ENCODE measurements at regions not wholly inside any gene's neighbourhood (a gene's known extent, or its start where the extent isn't known, plus 50 kb on each side); places are given as distances from the start of the nearest gene placed in this dataset.

DNA sequence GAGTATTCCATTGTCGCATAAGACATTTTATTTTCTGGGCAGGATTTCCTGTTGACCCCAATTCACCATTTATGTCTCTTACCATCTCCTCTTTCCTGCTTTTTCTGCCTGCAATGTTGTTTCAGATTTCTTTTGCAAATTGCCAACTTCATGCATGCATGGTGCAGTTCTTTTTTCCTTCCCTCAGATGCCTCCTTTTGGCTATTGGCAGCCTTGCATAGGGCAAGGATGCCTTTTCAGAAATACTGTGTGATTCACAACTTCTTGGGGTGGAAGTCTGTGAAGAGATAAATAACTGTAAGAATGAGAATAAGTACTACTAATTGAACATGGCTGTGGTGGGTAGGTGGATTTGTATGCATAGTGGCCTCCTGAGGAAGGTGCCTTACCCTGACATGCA is 116.7 kb downstream of the SOX4 start:
- DNase-seq (ENCODE audit: extremely low read depth, insufficient read length): no peak
- Histone ChIP-seq H3K4me3 (replicated peaks; ENCODE audit: low read depth, low read length) (no peak overlapping the region), H3K27me3 (replicated peaks; ENCODE audit: control insufficient read depth, insufficient read depth, low read length) (no peaks in the 10 kb centered on the region), H3K36me3 (ENCODE audit: control insufficient read depth, insufficient read depth, low read length) (no peaks in the 10 kb centered on the region)
- TF ChIP-seq, protein P1, sequence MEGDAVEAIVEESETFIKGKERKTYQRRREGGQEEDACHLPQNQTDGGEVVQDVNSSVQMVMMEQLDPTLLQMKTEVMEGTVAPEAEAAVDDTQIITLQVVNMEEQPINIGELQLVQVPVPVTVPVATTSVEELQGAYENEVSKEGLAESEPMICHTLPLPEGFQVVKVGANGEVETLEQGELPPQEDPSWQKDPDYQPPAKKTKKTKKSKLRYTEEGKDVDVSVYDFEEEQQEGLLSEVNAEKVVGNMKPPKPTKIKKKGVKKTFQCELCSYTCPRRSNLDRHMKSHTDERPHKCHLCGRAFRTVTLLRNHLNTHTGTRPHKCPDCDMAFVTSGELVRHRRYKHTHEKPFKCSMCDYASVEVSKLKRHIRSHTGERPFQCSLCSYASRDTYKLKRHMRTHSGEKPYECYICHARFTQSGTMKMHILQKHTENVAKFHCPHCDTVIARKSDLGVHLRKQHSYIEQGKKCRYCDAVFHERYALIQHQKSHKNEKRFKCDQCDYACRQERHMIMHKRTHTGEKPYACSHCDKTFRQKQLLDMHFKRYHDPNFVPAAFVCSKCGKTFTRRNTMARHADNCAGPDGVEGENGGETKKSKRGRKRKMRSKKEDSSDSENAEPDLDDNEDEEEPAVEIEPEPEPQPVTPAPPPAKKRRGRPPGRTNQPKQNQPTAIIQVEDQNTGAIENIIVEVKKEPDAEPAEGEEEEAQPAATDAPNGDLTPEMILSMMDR (IDR thresholded peaks at IDR 0.05; ENCODE audit: insufficient read depth, low read length, poor library complexity, severe bottlenecking): no peak

DNA sequence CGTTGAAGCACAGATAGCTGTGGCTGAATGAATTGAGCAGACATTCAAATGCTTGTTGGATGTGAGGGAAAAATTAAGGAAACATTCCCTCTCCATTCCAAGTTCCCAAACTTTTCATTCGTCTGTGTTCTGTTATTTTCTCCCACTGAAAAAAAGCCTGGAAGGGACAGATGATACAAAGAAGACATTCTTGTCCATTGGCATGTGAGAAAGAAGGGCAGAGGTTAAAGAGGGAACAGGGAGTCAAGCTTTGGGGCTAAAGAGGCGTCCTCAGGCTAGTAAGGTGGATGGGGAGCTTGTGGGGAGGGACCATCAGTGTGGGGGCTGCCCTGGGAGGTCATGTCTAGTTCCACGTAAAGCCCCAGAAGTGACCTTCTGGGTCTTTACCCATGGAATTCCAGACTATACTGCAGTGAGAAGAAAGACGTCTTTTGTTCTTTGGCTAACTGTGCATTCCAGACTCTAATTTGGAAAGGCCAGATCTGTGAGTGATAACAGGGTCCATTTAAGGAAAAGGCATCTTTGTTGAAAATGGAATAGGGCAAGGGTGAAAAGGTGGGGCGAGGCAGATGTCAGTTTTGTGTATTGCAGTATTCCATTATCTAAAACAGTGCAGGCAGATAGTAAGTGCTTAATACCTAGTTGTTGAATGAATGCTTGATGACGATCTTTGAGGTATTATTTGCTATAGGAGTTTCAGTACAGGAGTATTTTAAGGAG is 117.5 kb downstream of the SOX4 start:
- TF ChIP-seq, protein P1 (IDR thresholded peaks at IDR 0.05; ENCODE audit: insufficient read depth, low read length, poor library complexity, severe bottlenecking): no peak
- H3K36me3 ChIP-seq (ENCODE audit: control insufficient read depth, insufficient read depth, low read length): no peaks in the 10 kb centered on the region

DNA sequence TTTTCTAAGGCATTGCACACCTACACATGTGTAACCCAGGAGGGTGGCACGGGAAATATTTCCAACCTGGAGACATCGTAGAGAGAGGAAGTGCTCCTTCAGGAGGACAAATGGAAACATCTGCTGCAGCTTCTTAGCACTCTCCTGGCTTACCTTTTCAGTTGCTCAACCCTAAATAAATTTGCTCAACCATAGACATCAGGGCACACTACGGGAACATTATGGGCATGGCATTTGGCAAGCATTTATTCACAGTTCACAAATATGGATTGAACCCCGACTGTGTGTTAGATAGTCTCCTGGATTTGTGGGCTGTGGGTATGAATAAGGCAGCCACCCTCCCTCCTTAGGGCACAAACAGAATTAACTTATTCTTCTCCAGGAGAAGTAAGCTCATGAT is 118.7 kb downstream of the SOX4 start:
- TF ChIP-seq, protein P1 (IDR thresholded peaks at IDR 0.05; ENCODE audit: insufficient read depth, low read length, poor library complexity, severe bottlenecking): no peak
- no peaks in the 10 kb centered on the region for H3K36me3 ChIP-seq (ENCODE audit: control insufficient read depth, insufficient read depth, low read length)
- no peak for DNase-seq (ENCODE audit: extremely low read depth, insufficient read length)
- no peaks in the 10 kb centered on the region for H3K27me3 ChIP-seq (replicated peaks; ENCODE audit: control insufficient read depth, insufficient read depth, low read length)
- no peak overlapping the region for H3K4me3 ChIP-seq (replicated peaks; ENCODE audit: low read depth, low read length)

More for the DNA sequence above, 117.5 kb downstream of the SOX4 start:
- no peak for DNase-seq (ENCODE audit: extremely low read depth, insufficient read length)
- no peaks in the 10 kb centered on the region for H3K27me3 ChIP-seq (replicated peaks; ENCODE audit: control insufficient read depth, insufficient read depth, low read length)
- H3K4me3 ChIP-seq (replicated peaks; ENCODE audit: low read depth, low read length): no peak overlapping the region

DNA sequence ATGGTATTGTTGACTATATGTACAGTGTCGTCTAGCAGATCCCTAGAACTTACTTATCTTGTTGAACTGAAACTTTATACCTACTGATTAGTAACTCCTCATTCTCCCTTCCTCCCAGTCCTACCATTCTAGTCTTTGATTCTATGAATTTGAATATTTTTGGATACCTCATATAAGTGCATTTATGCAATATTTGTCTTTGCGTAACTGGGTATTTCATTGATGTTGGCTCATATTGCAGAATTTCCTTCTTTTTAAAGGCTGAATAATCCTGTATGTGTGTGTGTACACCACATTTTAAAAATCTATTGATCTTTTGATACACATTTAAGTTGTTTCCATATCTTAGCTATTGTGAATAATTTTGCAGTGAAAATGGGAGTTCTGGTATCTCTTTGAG is 119.9 kb downstream of the SOX4 start:
- no peaks in the 10 kb centered on the region for H3K36me3 ChIP-seq (ENCODE audit: control insufficient read depth, insufficient read depth, low read length)
- H3K27me3 ChIP-seq (replicated peaks; ENCODE audit: control insufficient read depth, insufficient read depth, low read length): no peaks in the 10 kb centered on the region
- no peak overlapping the region for H3K4me3 ChIP-seq (replicated peaks; ENCODE audit: low read depth, low read length)
- TF ChIP-seq, protein P1 (IDR thresholded peaks at IDR 0.05; ENCODE audit: insufficient read depth, low read length, poor library complexity, severe bottlenecking): no peak
- no peak for DNase-seq (ENCODE audit: extremely low read depth, insufficient read length)

DNA sequence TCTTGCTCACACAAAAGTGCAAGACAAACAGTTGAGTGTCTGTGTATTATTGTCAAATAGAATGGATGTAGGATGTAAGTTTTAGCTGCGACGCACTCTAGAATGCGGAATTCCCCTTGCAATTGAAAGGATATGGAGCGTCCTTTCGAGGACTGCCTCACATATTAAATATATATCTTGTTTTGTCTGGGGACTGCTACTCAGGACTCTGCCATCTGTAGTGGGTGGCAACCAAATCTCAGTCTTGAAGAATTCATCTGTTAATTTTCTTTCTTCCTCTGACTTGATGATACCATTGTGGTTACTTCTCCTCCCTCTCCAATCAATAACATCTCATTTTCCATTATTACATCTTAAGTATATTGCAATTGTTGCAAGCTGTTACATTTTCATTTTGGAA is 121.6 kb downstream of the SOX4 start:
- TF ChIP-seq, protein P1 (IDR thresholded peaks at IDR 0.05; ENCODE audit: insufficient read depth, low read length, poor library complexity, severe bottlenecking): no peak
- Histone ChIP-seq H3K4me3 (replicated peaks; ENCODE audit: low read depth, low read length) (no peak overlapping the region), H3K36me3 (ENCODE audit: control insufficient read depth, insufficient read depth, low read length) (no peaks in the 10 kb centered on the region), H3K27me3 (replicated peaks; ENCODE audit: control insufficient read depth, insufficient read depth, low read length) (no peaks in the 10 kb centered on the region)
- DNase-seq (ENCODE audit: extremely low read depth, insufficient read length): no peak

DNA sequence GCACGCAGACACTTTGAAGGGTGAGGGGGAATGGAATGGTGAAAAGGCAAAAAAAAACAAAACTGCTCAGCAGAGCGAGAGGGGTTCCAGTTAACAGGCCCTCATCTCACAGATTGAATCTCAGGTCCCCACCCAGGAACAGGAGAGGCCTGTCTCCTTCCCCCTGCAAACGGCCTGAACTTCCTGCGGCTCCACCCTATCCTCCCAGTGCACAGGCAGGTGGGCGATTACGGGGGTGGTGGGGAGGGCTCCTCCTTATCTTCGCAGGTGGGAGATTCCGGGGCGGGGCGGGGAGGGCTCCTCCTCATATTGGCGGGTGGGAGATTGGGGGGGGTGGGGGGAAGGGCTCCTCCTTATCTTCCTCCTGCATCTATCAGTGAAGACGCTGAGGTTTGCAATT is 129.0 kb downstream of the SOX4 start:
- DNase-seq (ENCODE audit: extremely low read depth, insufficient read length): no peak
- Histone ChIP-seq H3K36me3 (ENCODE audit: control insufficient read depth, insufficient read depth, low read length) (no peaks in the 10 kb centered on the region), H3K27me3 (replicated peaks; ENCODE audit: control insufficient read depth, insufficient read depth, low read length) (no peaks in the 10 kb centered on the region), H3K4me3 (replicated peaks; ENCODE audit: low read depth, low read length) (no peak overlapping the region)
- TF ChIP-seq, protein P1 (IDR thresholded peaks at IDR 0.05; ENCODE audit: insufficient read depth, low read length, poor library complexity, severe bottlenecking): no peak

Data from GM06990 (cell line).